Activated CD4-positive, alpha-beta T cell treated with anti-CD3 and anti-CD28 coated beads, Interleukin-2, amount 50 U/mL, for 24 hours (primary cell): ENCODE measurements at regions not wholly inside any gene's neighbourhood (a gene's known extent, or its start where the extent isn't known, plus 50 kb on each side); places are given as distances from the start of the nearest gene placed in this dataset.

Experiments
- DNase-seq, 2 donors: peaks; one replicate each; pipeline ENCODE4 v3.0.0-alpha.2; 2020; ENCODE audit warnings: low read depth in 1 of 2, low spot score in 1 of 2

- DNase-seq, result no peak
Measured at GRCh38 chr1:59139396-59139795, 157.5 kb upstream of the FGGY start.

- DNase-seq, result no peak
Measured at GRCh38 chr1:59141267-59141863, 155.5 kb upstream of the FGGY start.

DNA sequence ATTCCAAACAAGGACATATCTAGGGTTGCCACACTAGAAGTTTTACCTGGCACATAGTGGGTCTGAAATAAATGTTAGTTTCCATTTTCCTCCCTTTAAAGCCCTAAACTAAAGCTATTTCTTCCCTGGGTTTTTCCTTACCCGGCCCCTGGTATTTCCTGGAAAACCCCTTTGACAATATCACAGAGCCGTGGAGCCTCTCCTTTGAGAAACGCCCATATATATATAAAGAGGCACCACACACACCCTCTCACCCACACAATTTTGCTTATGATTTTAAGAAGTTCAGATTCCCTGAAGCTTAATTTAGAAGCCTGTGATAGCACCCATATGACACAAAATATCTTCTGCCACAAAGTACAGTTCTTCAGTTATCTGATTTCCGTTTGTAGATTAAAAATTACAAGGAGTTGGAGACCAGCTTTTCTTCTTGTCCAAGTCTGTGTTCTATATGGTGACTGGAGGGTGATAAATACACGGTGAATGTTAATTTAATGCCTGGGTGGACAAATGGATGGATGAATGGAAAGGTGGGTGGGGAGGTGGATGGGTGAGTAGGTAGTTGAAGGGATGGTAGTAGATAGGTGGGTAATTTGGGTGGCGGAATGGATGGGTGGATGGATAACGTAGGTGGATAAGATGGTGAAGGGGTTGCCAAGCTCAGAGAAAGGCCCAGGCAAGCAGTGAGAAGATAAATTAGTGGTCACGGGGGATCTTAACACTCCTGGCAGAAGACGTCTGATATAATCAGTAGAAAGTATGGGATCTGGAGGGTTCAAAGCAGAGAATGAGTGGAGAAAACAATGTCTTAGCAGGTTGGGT, 154.4 kb upstream of the FGGY start:
- no peak for DNase-seq

GRCh38 chr1:59143133-59143487, 153.8 kb upstream of the FGGY start:
- DNase-seq, result no peak

GRCh38 chr1:59143811-59144210, 153.1 kb upstream of the FGGY start:
- DNase-seq, result no peak

GRCh38 chr1:59144959-59145358, 151.9 kb upstream of the FGGY start:
- DNase-seq, result no peak

DNA sequence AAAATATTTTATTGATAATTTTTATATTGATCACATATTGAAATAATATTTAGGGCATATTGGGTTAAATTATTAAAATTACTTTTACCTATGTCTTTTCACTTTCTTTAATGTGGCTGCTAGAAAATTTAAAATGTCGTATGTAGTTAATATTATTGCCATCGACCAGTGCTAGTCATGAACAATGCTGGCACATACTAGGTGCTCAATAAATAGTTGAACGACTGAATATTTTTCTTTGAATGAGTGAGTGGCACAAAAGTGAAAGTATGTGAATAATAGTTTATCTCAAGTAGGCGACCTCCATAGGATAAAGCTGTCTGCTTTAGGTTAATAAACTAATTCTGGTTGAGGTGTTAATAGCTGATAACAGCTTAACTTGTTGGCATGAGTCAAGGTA, 150.8 kb upstream of the FGGY start:
- no peak for DNase-seq

DNA sequence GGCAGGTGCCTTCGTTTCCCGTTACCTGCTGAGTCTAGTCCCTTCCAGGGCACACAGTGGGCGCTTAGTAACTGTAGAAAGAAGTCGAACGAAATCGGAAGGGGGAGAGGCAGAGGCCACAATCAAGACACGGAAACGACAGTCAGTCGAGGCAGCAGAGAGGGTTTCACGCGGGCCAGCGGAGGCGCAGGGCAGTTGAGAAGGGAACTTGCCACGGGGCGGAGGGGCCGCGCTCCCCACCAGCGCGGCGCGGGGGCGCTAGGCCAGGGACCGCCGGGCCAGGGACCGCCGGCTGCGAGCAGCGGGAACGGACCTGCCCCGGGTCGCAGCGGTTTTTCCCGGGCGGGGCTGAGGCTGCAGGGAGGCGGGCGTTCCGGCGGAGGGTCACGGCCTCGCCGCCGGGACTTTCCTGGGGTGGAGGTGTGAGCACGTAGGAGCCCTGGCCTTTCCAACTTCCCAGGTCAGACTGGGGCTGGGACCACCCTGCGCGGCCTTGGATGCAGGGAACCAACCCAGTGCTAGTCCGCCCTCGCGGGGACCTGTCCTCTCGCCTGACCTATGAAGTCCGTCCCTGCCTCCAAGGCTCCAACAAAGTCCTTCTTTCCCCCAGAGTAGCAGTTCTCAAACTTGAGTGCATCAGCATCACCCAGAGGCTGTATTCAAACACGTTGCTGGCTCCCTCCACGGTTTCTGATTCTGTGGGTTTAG, 150.1 kb upstream of the FGGY start:
- peak; percentile 4 to 10 for DNase-seq

GRCh38 chr1:59149435-59149834, 147.5 kb upstream of the FGGY start:
- no peak for DNase-seq

DNA sequence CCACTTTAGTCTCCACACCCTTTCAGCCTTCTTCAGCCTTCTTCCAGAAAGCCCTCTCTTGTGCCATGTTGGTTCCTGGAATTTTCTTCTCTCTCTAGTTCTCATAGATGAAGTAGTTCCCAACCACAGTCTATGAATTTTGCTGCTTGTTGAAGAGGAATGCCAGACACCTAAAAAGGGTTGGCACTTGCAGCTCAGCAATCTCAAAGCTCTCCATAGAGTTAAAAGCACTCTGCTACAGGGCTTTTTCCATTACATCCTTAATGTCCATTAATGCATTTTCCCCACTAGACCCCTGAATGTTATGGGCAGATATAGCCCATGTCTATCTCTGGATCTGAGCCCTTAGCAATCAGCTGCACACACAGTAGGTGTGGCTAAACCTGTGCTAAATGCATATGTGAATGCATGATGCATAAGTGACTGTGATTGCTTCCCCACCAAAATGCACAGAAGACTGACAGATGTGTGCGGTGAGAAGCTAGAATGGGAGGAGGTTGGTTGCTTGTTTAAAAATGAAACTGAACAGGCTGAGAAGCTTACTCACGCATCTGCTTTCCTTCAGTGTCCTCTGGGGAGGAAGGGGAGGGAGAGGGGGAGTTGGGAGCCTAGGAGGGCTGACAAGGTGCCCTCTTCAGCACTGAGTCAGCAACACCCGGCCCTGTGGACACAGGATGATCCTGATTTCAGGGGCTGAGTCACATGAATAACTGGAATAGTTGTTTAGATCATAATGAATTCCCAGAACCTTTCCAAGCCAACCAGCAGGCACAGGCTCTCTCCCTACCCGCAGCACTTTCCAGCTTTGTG, 146.1 kb upstream of the FGGY start:
- DNase-seq, result peak in 1 of 2 donors; percentile 3

DNA sequence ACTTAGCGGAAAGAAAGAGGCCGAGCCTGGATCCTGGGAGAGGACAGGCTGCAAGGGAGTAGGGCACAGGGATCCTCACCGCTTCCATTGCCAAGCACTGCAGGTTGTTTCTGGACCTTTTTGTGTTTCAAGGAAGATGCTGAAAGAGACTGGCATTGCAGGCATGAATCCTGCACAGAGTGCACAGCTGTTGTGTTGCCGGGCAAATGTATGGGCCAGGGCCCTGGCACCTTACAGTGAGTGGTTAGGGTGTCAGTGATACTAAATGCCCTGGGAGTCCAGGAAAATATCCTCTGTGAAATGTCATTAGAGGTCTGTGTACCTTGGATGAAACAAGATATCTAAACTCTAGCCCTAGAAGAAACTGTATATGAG, 145.5 kb upstream of the FGGY start:
- no peak for DNase-seq

DNA sequence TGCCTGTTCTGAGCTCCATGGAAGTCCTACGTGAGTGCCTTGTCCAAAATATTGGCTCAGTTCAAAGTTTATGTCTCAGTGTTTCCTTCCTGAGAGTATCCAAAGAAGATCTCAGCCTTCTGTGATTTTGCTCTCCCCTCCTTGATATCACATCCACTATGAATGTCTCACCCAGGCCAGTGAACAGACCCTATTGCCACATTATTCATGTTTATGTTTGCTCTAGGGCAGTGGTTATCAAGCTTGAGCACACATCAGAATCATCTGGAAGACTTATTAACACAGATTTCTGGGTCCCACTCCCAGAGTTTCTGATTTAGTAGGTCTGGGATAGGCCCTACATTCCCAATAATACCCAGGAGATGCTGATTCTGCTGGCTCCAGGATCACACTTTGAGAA, 145.0 kb upstream of the FGGY start:
- DNase-seq, result no peak

DNA sequence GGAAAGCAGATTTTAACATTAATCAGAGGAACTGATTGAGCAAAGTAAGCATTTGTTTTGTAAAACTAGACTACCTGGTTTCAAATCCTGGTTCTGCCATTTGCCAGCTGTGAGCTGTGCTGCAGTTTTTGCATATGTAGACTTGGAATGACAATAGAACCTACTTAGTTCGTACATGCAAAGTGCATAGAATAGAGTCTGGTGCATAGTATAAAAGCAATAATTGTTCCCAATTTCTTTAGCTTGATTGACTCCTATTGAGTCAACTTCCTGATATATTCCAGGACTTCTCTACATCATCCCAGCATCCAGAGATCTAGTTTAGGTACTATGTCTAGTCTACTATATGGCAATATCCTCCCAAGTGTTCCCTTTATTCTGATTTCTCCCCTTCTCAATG, 144.4 kb upstream of the FGGY start:
- DNase-seq, result no peak

DNA sequence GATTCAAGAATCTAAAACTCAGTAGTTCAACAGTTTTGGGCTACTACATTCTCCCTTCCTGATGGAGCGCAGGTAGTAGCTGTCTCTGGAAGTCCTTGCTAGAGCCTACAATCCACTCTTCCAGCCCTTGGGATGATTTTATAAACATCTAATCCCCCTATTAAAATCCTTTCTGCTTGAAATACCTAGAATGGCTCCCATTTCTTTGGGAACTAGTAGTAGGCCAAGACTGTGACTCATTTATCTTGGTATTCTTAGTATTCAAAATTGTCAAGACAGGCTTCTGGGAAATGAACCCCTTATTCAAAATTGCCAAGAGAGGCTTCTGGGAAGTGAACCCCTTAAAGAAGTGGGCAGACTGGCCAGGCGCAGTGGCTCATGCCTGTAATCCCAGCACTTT, 142.5 kb upstream of the FGGY start:
- DNase-seq, result no peak

DNA sequence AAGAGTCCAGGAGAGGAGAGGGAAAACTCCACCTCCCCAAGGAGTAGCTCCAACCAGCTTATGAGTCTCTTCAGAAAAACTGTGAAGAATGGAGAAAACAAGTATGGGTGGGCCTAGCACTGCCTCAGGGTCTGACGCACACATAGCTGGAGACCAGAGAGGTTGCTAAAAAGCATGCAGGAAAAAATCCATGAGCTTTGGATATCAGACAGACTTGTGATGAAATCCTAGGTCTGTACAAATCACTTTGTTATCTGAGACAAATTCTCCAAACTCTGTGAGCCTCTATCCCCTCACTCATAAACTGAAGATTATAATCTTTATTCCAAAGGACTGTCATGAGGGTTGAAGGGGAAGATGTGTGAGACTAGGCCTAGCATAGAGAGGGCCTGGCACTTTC, 141.5 kb upstream of the FGGY start:
- DNase-seq, result no peak

- DNase-seq, result no peak
Measured at GRCh38 chr1:59156051-59156450, 140.8 kb upstream of the FGGY start.

DNA sequence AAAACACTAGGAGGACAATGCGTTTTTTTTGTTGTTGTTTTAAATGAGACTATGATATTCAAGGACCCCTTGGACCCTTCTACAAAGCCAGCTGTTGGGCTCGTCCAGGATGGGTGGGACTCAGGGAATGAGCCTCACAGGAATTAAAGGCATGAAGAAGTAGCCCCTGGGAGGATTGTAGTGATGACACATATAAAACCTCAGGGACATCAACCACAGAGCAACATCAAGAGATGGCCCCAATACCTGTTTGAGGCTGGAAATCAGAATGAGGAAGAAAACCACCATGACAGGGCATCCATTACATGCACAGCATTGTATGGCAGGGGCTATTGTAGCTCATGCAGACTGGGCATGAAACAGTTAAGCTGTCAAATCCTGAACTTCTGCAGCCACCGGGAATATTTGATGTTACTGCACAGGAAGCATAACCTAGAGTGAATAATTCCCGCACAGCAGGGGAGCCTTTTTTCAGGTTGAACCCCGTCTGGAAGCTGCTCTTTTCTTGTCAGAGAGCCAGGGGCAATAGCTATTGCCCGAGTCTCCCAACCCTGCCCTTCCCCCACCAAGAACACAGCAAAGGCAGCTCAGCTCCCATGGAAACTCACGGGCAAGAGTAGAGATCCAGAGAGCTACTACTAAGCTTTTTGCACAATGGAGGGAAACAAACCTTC, 140.2 kb upstream of the FGGY start:
- no peak for DNase-seq

DNA sequence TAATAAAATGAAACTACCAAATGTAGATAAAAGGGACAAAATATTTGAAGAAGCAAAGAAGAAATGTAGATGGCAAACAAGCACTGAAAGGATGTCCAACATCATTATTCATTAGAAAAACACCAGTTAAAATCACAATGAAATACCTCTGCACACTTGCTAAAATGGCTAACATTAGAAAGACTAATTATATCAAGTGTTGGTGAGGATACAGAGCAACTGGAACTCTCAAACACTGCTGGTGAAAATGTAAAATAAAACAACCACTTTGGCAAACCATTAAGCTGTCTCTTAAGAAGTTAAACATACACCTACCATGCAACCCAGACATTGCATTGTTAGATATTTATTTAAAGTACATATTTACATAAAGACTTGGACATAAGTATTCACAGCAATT, 138.6 kb upstream of the FGGY start:
- DNase-seq, result no peak

DNA sequence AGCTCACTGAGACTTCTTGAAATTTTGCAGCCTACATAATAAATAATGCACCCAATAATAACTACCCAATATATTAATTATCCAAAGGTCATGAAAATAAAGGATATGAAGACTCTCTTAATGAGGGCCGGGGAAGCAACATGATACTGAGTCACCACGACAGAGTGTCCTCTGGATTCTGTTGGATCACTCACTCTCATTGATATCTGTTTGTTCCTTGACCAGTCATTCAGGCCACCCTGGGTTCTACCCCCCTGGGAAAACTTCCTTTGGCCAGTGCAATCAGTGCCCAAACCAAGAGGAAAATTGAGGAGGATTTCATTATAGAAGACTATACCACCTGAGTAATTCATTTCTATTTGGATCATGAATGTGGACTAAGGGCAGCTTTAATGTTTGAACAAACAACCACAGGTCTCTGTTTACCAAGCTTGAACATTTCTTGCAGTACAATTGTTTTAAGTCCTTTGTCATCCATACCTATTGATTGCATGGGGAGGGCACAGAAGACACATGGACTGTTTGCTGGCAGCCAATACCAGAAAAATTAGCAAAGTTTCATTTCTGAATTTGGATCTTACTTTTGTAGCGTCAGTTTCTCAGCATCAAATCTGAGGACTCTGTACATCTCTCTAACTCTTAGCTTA, 137.2 kb upstream of the FGGY start:
- DNase-seq, result no peak

GRCh38 chr1:59161136-59161535, 135.8 kb upstream of the FGGY start:
- no peak for DNase-seq

DNA sequence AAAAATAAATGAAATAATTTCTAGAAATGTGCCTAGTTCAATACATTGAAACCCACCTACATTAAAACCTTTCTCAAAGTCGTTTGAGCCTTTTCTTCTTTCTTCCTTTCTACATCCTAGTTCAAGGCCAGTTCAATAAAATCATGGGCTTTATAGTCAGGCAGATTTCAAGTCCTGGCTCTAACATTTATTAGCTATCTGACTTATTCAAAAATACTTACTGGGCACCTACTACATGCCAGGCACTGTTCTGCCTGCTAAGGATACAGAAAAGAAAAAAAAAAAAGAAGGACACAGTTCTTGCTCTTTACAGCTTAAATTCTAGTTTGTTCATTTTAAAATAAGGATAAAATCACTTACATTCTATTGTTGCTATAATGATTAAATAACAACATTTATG, 134.2 kb upstream of the FGGY start:
- DNase-seq, result no peak
